ENCODE measurements at regions not wholly inside any gene's neighbourhood (a gene's known extent, or its start where the extent isn't known, plus 50 kb on each side); places are given as distances from the start of the nearest gene placed in this dataset.

GRCh38 chr5:72733810-72734209, 82.7 kb upstream of the TNPO1 start:
- TF ChIP-seq, protein P1, sequence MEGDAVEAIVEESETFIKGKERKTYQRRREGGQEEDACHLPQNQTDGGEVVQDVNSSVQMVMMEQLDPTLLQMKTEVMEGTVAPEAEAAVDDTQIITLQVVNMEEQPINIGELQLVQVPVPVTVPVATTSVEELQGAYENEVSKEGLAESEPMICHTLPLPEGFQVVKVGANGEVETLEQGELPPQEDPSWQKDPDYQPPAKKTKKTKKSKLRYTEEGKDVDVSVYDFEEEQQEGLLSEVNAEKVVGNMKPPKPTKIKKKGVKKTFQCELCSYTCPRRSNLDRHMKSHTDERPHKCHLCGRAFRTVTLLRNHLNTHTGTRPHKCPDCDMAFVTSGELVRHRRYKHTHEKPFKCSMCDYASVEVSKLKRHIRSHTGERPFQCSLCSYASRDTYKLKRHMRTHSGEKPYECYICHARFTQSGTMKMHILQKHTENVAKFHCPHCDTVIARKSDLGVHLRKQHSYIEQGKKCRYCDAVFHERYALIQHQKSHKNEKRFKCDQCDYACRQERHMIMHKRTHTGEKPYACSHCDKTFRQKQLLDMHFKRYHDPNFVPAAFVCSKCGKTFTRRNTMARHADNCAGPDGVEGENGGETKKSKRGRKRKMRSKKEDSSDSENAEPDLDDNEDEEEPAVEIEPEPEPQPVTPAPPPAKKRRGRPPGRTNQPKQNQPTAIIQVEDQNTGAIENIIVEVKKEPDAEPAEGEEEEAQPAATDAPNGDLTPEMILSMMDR (conservative IDR thresholded peaks at IDR 0.05; ENCODE audit: low read depth, low read length): no peak
- TF ChIP-seq EZH2 (IDR thresholded peaks at IDR 0.05; ENCODE audit: low read length, unreplicated experiment): no peak
- no peak for TF ChIP-seq EZH2phosphoT487 (IDR thresholded peaks at IDR 0.05; ENCODE audit: borderline replicate concordance, low read length)

Measured in PC-3 (cell line).